Liver (tissue), 3 donors: ENCODE measurements at regions not wholly inside any gene's neighbourhood (a gene's known extent, or its start where the extent isn't known, plus 50 kb on each side); places are given as distances from the start of the nearest gene placed in this dataset.

Source experiments
- EGR1 ChIP-seq, 2 donors: IDR thresholded peaks; 2 replicates each; pipeline ENCODE4 v1.6.1; 2016 to 2018; ENCODE audit warnings: antibody characterized with exemption in 2 of 2, low read depth in 2 of 2
- RAD21 ChIP-seq, 2 donors: IDR thresholded peaks; 2 replicates each; pipeline ENCODE4 v1.6.1; 2016; ENCODE audit warnings: antibody characterized with exemption in 2 of 2, mild to moderate bottlenecking in 2 of 2
- RXRA ChIP-seq, 2 donors: IDR thresholded peaks; 2 replicates each; pipeline ENCODE4 v1.6.1; 2017 to 2018; ENCODE audit warnings: antibody characterized with exemption in 2 of 2, mild to moderate bottlenecking in 1 of 2
- SP1 ChIP-seq: IDR thresholded peaks from 2 replicates; pipeline ENCODE4 v1.6.1; 2018; ENCODE audit warnings: antibody characterized with exemption, mild to moderate bottlenecking
- TAF1 ChIP-seq: conservative IDR thresholded peaks from 2 replicates; pipeline ENCODE4 v1.6.1; 2016; ENCODE audit warnings: antibody characterized with exemption, mild to moderate bottlenecking
- YY1 ChIP-seq: IDR thresholded peaks from 2 replicates; pipeline ENCODE4 v1.6.1; 2016; ENCODE audit warnings: antibody characterized with exemption, mild to moderate bottlenecking
- TF ChIP-seq, protein P1 (sequence below): fragments of 150-350 bp; IDR thresholded peaks from 2 replicates; pipeline ENCODE4 v1.5.1; 2017; ENCODE audit warnings: improper control_type of control experiment, low read depth, low read length; ENCODE audit not compliant: missing input control
- TF ChIP-seq, protein P2 (sequence below): IDR thresholded peaks from 2 replicates; pipeline ENCODE4 v1.6.1; 2016; ENCODE audit warnings: antibody characterized with exemption, mild to moderate bottlenecking
- TF ChIP-seq, protein P3 (sequence below): IDR thresholded peaks from 2 replicates; pipeline ENCODE4 v1.6.1; 2016; ENCODE audit warnings: antibody characterized with exemption
- TF ChIP-seq, protein P4 (sequence below): IDR thresholded peaks from 2 replicates; pipeline ENCODE4 v1.6.1; 2016; ENCODE audit warnings: antibody characterized with exemption
- donor health status: healthy.
- donor health status: healthy.

DNA sequence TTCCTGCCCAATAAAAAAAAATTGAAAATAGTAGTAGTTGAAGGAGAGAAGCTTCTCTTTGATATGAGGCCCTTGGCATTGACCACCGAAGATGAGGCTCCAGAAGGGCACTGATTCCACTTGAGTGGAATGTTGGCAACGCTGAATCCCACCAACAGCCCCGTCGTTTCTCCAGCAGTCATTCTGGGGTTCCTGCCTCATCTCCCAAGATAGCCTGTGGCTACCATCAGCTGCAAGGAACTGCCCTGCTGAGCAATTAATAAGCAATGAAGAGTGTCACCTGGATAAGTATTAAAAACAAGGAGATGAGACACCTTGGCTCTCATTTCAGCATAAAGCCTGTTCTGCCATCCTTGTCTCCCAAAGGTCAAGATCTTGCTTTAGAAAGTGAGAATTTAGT is 144.1 kb downstream of the CSNK2A3 start:
- TF ChIP-seq YY1 (no peak), EGR1 (IDR thresholded peaks at IDR 0.05; ENCODE audit: low read depth in 2 of 2) (no peak), RXRA (IDR thresholded peaks at IDR 0.05) (no peak), SP1 (no peak), RAD21 (IDR thresholded peaks at IDR 0.05) (no peak), TAF1 (no peak)
- TF ChIP-seq, protein P1, sequence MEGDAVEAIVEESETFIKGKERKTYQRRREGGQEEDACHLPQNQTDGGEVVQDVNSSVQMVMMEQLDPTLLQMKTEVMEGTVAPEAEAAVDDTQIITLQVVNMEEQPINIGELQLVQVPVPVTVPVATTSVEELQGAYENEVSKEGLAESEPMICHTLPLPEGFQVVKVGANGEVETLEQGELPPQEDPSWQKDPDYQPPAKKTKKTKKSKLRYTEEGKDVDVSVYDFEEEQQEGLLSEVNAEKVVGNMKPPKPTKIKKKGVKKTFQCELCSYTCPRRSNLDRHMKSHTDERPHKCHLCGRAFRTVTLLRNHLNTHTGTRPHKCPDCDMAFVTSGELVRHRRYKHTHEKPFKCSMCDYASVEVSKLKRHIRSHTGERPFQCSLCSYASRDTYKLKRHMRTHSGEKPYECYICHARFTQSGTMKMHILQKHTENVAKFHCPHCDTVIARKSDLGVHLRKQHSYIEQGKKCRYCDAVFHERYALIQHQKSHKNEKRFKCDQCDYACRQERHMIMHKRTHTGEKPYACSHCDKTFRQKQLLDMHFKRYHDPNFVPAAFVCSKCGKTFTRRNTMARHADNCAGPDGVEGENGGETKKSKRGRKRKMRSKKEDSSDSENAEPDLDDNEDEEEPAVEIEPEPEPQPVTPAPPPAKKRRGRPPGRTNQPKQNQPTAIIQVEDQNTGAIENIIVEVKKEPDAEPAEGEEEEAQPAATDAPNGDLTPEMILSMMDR = no peak
- TF ChIP-seq, protein P2, sequence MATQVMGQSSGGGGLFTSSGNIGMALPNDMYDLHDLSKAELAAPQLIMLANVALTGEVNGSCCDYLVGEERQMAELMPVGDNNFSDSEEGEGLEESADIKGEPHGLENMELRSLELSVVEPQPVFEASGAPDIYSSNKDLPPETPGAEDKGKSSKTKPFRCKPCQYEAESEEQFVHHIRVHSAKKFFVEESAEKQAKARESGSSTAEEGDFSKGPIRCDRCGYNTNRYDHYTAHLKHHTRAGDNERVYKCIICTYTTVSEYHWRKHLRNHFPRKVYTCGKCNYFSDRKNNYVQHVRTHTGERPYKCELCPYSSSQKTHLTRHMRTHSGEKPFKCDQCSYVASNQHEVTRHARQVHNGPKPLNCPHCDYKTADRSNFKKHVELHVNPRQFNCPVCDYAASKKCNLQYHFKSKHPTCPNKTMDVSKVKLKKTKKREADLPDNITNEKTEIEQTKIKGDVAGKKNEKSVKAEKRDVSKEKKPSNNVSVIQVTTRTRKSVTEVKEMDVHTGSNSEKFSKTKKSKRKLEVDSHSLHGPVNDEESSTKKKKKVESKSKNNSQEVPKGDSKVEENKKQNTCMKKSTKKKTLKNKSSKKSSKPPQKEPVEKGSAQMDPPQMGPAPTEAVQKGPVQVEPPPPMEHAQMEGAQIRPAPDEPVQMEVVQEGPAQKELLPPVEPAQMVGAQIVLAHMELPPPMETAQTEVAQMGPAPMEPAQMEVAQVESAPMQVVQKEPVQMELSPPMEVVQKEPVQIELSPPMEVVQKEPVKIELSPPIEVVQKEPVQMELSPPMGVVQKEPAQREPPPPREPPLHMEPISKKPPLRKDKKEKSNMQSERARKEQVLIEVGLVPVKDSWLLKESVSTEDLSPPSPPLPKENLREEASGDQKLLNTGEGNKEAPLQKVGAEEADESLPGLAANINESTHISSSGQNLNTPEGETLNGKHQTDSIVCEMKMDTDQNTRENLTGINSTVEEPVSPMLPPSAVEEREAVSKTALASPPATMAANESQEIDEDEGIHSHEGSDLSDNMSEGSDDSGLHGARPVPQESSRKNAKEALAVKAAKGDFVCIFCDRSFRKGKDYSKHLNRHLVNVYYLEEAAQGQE = no peak
- TF ChIP-seq, protein P3, sequence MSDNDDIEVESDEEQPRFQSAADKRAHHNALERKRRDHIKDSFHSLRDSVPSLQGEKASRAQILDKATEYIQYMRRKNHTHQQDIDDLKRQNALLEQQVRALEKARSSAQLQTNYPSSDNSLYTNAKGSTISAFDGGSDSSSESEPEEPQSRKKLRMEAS = no peak
- TF ChIP-seq, protein P4, sequence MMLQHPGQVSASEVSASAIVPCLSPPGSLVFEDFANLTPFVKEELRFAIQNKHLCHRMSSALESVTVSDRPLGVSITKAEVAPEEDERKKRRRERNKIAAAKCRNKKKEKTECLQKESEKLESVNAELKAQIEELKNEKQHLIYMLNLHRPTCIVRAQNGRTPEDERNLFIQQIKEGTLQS = no peak
